ENCODE measurements at regions not wholly inside any gene's neighbourhood (a gene's known extent, or its start where the extent isn't known, plus 50 kb on each side); places are given as distances from the start of the nearest gene placed in this dataset.

DNA sequence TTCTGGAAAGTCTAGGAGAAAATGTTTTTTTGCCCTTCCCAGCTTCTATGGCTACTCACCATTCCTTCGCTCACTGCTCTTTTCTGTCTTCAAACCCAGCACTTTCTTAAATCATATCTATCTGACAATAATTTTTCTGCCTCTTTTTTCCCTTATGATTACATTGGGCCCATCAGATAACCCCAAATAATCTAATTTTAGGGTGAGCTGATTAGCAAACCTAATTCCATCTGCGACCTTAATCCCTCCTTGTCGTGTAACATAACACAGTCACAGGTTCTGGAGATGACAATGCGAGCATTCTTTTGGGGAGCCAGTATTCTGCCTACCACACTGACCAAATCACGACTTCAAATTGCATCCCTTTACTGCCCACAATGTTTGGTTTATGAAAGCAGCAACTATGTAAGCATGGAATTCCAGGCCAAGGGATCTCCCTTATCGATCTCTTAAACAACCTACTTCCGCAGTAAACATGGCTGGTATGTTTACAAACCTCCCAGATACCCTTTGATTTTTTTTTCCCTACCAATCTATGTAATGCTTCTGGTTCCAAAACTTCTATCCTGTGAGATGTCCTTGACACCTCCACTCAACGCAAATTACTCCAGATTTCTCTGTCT lies 2122.2 kb downstream of the MAT2B start:
- TF ChIP-seq EZH2phosphoT487 (conservative IDR thresholded peaks at IDR 0.05; ENCODE audit: low read length), result no peak
- TF ChIP-seq, protein P1, sequence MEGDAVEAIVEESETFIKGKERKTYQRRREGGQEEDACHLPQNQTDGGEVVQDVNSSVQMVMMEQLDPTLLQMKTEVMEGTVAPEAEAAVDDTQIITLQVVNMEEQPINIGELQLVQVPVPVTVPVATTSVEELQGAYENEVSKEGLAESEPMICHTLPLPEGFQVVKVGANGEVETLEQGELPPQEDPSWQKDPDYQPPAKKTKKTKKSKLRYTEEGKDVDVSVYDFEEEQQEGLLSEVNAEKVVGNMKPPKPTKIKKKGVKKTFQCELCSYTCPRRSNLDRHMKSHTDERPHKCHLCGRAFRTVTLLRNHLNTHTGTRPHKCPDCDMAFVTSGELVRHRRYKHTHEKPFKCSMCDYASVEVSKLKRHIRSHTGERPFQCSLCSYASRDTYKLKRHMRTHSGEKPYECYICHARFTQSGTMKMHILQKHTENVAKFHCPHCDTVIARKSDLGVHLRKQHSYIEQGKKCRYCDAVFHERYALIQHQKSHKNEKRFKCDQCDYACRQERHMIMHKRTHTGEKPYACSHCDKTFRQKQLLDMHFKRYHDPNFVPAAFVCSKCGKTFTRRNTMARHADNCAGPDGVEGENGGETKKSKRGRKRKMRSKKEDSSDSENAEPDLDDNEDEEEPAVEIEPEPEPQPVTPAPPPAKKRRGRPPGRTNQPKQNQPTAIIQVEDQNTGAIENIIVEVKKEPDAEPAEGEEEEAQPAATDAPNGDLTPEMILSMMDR (IDR thresholded peaks at IDR 0.05; ENCODE audit: insufficient read depth, low read length, poor library complexity, severe bottlenecking), result no peak

All from SU-DHL-6 (cell line).